ENCODE measurements at regions not wholly inside any gene's neighbourhood (a gene's known extent, or its start where the extent isn't known, plus 50 kb on each side); places are given as distances from the start of the nearest gene placed in this dataset.

DNA sequence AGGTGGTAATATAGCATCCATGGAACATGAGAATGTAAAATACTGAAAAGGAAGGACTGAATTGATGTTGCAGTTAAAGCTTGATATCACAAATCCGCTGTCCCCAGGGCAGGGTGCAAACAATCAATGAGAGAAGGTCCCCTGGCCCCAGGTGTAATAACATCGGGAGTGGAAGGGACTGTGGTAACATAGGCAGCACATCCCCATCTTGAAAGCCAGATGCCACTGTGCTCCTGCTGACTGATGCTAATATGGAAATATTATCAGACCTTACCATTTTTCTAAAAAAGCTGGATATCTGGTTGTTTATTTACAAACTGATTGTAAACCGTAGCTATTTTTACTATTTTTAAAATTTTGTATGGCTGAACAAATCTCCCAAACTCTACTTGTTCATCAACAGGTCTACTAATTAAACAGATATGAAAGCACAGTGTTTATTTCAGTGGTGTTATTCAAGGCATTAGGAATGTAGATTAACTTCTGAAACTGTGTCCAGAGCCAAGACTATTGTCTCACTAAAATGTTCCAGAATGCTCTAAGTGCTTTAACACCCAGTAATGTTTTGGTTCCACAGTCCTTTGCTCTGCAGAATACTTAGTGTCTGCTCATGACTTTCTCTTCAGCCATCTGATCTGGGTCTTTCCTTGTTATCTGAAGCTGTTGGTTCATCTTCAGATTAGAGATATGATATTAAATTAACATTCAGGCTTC, 386.0 kb upstream of the RARB start:
- no peak for TF ChIP-seq GATA3 (IDR thresholded peaks at IDR 0.05; ENCODE audit: low read depth, low read length)
- no peak for TF ChIP-seq GATA2 (IDR thresholded peaks at IDR 0.05; ENCODE audit: low read depth, low read length)

DNA sequence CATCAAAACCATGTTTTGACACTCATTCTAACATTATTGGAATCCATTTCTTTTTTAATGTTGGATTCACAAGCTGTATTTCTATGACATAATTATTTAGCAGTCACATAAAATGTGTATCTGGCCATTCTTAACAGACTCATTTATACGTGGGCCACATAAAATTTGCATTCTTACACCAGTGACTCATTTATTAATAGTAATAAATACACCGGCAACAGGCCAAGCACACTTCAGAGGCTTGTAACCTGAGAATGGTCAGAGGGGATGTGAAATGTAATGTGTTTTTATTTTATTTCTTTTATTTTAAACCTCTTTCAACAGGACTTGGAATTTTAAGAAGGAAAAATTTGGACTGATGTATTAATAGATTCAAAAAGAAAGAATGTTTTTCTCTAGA, 384.9 kb upstream of the RARB start:
- TF ChIP-seq GATA3 (IDR thresholded peaks at IDR 0.05; ENCODE audit: low read depth, low read length) = no peak
- no peak for TF ChIP-seq GATA2 (IDR thresholded peaks at IDR 0.05; ENCODE audit: low read depth, low read length)

DNA sequence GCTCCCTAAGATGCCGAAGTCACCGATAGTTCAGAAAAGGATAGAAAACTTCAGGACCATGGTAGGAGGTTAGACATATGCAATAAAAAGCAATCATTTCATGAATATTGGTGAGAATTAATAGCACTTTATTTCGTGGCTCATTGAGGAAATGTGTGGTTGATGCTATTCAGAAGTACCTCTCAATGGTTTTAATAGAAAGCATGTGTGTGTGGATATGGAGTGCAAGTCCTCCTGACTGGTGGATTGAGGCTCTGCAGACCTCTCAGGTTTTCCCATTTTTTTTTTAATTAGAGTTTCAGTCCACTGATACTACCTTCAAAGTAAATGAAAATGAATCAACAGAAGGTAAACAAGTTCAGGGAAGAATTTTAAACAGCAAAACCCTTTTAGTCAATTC, 384.3 kb upstream of the RARB start:
- no peak for TF ChIP-seq GATA3 (IDR thresholded peaks at IDR 0.05; ENCODE audit: low read depth, low read length)
- TF ChIP-seq GATA2 (IDR thresholded peaks at IDR 0.05; ENCODE audit: low read depth, low read length) = no peak

DNA sequence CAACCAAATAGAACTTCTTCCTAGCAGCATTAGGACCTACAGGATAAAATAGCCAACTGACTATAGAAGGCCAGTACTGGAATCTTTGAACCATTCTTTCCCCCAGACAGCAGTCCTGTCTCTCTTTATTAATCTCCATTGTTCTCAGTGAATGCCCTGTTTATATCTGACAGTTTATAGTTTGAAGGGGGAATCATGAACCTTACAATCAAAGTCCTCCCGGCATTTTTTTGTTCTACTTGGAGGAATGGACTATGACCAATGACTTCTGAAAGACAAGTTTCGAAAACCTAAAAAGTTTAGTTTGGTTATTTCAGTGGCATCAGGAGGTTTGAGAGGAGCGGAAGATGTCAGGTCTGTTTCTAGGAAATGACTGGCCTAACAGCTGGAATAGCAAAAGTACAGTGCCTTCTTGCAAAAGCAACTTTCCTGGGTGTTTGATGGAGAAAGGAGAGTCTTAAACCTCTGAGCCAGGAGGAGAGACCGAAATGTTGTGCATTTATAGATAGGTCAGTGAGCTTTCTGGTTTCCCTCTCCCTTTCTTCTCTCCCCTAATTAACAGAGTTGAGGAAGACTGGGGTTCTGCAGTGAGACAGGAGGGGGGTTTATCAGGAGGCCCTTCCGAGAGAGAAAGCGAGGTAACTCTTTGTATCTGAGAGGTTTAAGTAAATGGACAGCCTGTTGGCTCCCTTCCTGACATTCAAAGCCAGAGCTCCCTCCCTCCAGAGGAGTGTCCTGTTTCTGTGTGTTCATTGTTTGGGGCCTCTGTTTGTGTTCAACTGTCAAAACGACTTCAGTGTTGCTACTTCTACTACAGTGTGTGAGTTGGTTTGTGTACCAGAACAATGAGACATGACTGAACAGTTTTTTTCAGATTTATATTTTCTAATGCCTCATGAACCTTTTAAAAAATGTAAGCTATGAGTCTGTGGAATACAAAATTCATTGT, 383.0 kb upstream of the RARB start:
- TF ChIP-seq GATA2 (IDR thresholded peaks at IDR 0.05; ENCODE audit: low read depth, low read length) = no peak

DNA sequence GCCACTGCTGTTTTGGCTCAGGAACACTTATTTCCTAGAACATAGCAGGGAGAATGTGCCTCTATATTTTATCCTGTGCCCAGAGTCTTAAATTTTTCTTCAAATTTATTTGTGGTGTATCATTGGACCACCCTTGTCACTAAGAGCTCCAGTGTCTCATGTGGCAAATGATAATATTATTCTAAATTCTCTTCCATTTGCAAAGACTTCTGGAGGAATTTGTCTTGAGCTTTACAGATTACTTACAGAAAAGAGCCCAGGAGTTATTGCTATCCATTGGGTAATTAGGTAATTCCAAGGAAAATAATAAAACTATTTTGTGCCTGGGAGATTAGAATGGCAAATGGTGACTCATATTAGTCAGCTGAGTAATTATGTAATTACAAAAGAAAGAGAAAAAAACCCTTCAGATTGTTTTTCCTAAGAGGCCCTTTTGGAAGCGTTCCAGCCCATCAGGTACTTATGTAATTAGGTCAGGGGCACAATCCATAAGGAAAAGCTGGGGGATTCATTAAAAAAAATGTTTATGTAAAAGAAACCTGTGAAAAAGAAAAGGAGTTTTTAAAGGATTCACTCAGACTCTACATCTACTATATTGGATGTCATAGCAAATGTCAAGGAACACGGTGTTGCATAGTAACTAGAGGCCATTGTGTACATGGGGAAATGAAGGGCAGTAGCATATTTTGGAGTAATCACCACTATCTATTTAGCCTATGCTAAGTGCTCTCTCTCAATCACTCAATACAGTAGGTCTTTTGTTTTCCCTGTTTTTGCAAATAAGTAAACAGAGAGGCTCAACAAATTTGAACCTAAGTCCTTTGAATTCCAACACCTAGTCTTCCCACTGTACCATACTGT, 380.9 kb upstream of the RARB start:
- TF ChIP-seq GATA3 (IDR thresholded peaks at IDR 0.05; ENCODE audit: low read depth, low read length) = no peak
- TF ChIP-seq GATA2 (IDR thresholded peaks at IDR 0.05; ENCODE audit: low read depth, low read length) = no peak

DNA sequence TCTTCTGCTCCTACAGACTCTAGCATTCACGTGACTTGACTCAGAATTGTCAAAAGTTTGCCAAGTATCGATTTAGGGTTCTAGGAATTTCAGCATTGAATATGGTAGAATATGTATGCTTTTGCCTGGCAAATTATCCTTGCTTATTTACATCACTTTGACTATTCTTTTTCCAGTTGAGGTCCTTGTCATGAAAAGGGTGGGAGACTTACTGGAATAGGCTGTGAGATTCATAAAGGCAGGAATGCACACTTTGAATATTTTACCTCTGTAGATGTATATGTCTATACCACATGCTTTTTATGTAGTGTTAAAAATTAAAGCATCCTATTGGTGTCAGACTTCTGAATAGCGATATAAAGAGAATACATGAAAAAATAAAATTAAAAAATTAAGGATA, 378.8 kb upstream of the RARB start:
- TF ChIP-seq GATA3 (IDR thresholded peaks at IDR 0.05; ENCODE audit: low read depth, low read length) = no peak
- TF ChIP-seq GATA2 (IDR thresholded peaks at IDR 0.05; ENCODE audit: low read depth, low read length) = no peak

DNA sequence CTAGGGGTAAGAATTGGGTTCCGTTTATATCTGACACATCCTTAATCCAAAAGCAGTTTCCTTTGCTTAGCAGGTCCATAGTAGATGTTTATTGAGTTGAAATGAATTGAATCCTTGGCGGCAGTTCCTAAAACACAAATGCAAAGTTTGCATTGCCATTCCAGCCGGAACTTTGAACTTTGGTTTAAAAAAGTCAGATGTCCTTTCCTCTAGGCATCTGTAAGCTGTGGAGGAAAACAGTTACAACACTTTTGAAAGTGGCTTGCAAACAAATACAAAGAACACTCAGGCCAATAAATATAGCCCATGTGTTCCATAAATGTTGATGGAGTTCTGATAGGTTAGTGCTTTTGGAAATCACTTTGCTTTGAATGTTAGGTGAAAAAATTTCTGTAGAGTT, 374.7 kb upstream of the RARB start:
- TF ChIP-seq GATA3 (IDR thresholded peaks at IDR 0.05; ENCODE audit: low read depth, low read length) (no peak), GATA2 (IDR thresholded peaks at IDR 0.05; ENCODE audit: low read depth, low read length) (no peak)

DNA sequence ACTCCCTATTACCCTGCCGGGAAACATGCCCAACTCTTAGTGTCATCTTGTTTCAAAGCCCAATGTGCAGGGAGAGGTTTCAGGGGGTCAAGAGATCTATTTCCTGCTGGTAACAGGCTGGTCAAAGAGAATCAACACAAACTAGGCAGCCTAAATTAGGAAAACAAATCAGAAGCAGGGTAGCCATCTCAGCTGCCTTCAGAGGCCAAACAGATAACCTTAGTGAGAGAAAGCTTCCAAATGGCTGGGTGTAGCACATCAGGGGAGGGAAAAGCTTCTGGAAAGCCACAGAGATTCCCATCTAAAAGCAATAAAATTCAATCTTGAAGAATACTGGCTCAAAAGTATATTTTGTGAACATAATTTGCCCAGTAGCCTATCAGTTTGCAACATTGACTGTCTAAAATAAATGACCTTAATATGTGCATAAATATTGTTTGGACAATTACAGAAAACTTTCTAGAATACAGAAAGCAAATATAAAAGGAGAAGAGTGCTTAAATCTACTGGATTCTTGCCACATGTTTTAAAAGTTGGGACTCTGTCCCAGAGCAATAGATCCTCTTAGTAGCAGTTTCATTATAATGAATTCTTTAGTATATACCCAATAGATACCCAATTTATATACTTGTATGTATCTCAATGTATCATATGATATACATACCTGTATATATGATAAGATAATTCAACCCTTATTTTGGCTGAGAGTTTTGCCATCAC, 371.9 kb upstream of the RARB start:
- TF ChIP-seq GATA2 (IDR thresholded peaks at IDR 0.05; ENCODE audit: low read depth, low read length) (no peak), GATA3 (IDR thresholded peaks at IDR 0.05; ENCODE audit: low read depth, low read length) (no peak)

DNA sequence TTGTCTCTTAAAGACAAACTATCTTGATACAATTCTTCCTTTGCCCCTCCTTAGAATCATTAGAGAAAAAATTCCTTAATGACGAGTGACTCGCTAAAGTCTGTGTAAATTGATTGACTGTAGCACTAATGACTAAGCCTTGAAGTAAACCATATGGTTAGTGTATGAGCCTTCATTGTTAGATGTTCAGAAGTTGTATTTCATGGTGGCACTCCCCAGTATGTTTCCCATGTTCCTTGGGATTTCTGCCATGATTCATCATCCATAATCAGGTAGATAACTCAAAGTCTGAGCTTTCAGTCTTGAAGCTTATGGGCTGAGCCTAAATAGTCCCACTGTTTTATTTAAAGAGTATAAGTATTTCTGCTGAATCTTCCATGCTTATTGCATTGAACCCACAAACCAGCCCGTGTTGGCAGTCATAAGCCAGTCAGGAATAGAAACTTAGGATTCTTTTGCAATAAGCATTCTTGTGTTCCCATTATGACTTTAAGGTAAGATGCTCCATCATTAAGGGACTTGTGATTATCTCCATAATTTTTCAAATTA, 371.2 kb upstream of the RARB start:
- TF ChIP-seq GATA3 (IDR thresholded peaks at IDR 0.05; ENCODE audit: low read depth, low read length) (no peak), GATA2 (IDR thresholded peaks at IDR 0.05; ENCODE audit: low read depth, low read length) (no peak)

DNA sequence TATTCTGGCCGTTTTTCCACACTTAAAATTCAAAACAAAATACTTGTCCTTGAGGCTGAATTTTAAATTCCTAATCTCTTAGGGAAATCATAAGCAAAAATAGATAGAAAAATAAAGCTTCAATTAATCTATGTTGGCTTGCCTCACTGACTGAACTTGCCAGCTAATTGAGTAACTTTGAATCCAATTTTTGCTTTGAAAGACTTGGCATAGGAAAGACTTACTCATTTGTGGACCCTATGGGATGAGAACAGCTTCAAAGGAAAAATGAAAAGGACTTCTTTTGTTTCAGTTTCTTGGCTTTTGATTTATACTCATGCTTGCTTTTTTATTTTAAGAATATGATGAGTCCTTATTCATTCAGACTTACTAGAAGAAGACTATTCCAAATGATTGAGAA, 370.7 kb upstream of the RARB start:
- TF ChIP-seq GATA2 (IDR thresholded peaks at IDR 0.05; ENCODE audit: low read depth, low read length) = no peak
- no peak for TF ChIP-seq GATA3 (IDR thresholded peaks at IDR 0.05; ENCODE audit: low read depth, low read length)

DNA sequence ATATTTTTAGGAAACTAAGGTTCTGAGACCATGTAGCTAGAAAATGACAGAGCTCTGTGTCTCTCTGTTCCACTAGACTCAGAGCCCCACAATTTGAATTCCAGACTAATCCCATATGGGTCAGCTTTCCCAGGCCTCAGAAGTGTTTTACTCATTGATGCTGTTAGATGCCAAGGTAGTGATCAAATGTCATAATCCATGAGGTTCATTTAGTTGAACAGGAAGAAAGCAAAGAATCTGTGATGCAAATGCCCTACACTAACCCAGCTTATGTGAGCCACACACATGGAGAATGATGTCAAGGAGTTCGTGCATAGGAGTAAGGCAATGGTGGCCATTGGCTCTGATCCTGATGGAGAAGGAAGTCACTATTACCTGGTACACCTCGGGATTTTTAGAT, 363.4 kb upstream of the RARB start:
- TF ChIP-seq GATA3 (IDR thresholded peaks at IDR 0.05; ENCODE audit: low read depth, low read length) (no peak), GATA2 (IDR thresholded peaks at IDR 0.05; ENCODE audit: low read depth, low read length) (no peak)

DNA sequence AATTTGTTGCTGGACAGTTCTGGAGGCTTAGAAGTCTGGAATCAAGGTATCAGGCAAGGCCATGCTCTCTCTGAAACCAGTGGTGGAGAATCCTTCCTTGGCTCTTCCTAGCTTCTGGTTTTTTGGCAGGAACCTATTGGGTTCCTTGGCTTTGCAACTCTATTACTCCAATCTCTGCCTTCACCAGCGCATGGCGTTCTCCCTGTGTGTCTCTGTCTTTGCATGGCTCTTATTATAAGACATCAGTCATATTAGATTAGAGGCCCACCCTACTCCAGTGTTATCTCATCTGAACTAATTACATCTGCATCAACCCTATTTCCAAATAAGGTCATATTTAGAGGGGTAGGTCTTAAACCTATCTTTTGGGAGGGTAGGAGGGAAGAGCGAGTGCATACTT, 358.1 kb upstream of the RARB start:
- no peak for TF ChIP-seq GATA3 (IDR thresholded peaks at IDR 0.05; ENCODE audit: low read depth, low read length)
- TF ChIP-seq GATA2 (IDR thresholded peaks at IDR 0.05; ENCODE audit: low read depth, low read length) = no peak

DNA sequence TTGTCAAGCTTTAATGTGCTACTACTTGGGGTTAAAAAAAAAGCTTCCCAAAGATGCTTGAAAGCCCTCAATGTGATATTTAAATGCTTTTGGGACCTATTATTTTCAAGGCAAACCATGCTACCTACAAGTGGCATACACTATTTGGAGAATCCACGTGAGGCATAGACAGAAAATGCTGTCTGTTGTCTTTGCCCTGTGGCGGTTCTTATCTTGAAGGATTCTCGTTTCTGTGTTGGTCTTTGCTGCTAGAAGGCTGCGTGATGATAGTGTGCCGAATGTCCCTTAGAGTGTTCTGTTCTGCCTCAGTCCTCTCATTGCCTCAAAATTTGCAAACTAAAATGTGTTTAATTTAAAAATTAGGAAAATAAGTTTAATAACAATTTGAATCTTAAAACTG, 356.2 kb upstream of the RARB start:
- no peak for TF ChIP-seq GATA2 (IDR thresholded peaks at IDR 0.05; ENCODE audit: low read depth, low read length)
- no peak for TF ChIP-seq GATA3 (IDR thresholded peaks at IDR 0.05; ENCODE audit: low read depth, low read length)
